ENCODE measurements at regions not wholly inside any gene's neighbourhood (a gene's known extent, or its start where the extent isn't known, plus 50 kb on each side); places are given as distances from the start of the nearest gene placed in this dataset.

GRCh38 chr7:32153006-32153405 lies 82.8 kb upstream of the PDE1C start:
- TF ChIP-seq CTCF (IDR thresholded peaks at IDR 0.05) (no peak), POLR2A (IDR thresholded peaks at IDR 0.05) (no peak), EP300 (IDR thresholded peaks at IDR 0.05) (no peak)
